ENCODE measurements at regions not wholly inside any gene's neighbourhood (a gene's known extent, or its start where the extent isn't known, plus 50 kb on each side); places are given as distances from the start of the nearest gene placed in this dataset.

- intact Hi-C loops (cut with micrococcal nuclease): no loop called here
- Histone ChIP-seq H3K36me3 (ENCODE audit: control insufficient read depth, insufficient read depth, low read length) (no peaks in the 10 kb centered on the region), H3K27me3 (ENCODE audit: control insufficient read depth, insufficient read depth, low read length) (no peaks in the 10 kb centered on the region), H3K27ac (ENCODE audit: low read length) (no peak overlapping the region), H3K4me1 (ENCODE audit: control insufficient read depth, insufficient read depth, low read length) (no peaks in the 10 kb centered on the region), H3K9me3 (ENCODE audit: control insufficient read depth, insufficient read depth, low read length) (no peaks in the 10 kb centered on the region), H3K4me3 (ENCODE audit: low read length) (no peak overlapping the region)
- Mint-ChIP-seq H3K36me3 (no peaks in the 10 kb centered on the region), H3K27ac (no peak overlapping the region), H3K27me3 (ENCODE audit: low read depth in 2 of 2) (peaks cover 0 to 2% of the 10 kb centered on the region in 2 donors), H3K4me3 (no peak overlapping the region), H3K9me3 (no peaks in the 10 kb centered on the region), H3K4me1 (peaks cover 0 to 4% of the 10 kb centered on the region in 2 donors)
- ATAC-seq: no peak
- no peak for TF ChIP-seq CTCF (IDR thresholded peaks at IDR 0.05)
- WGBS (ENCODE audit: insufficient coverage): 91% methylated on average over 4 of the region's 4 CpGs
- DNase-seq: no peak
Measured at GRCh38 chr6:14946753-14947152, 299.1 kb upstream of the JARID2 start.

- peaks cover 0 to 2% of the 10 kb centered on the region in 2 donors for H3K27me3 Mint-ChIP-seq (ENCODE audit: low read depth in 2 of 2)
- Histone ChIP-seq H3K36me3 (ENCODE audit: control insufficient read depth, insufficient read depth, low read length) (no peaks in the 10 kb centered on the region), H3K4me1 (ENCODE audit: control insufficient read depth, insufficient read depth, low read length) (no peaks in the 10 kb centered on the region), H3K27ac (ENCODE audit: low read length) (no peak overlapping the region), H3K27me3 (ENCODE audit: control insufficient read depth, insufficient read depth, low read length) (no peaks in the 10 kb centered on the region), H3K9me3 (ENCODE audit: control insufficient read depth, insufficient read depth, low read length) (no peaks in the 10 kb centered on the region), H3K4me3 (ENCODE audit: low read length) (no peak overlapping the region)
- no peak for TF ChIP-seq CTCF (IDR thresholded peaks at IDR 0.05)
- no peaks in the 10 kb centered on the region for H3K9me3 Mint-ChIP-seq
- no peaks in the 10 kb centered on the region for H3K36me3 Mint-ChIP-seq
- H3K4me3 Mint-ChIP-seq: no peak overlapping the region
- H3K4me1 Mint-ChIP-seq: peaks cover 0 to 4% of the 10 kb centered on the region in 2 donors
- 100% methylated on average over 4 of the region's 7 CpGs for WGBS (ENCODE audit: insufficient coverage)
- ATAC-seq (no peak), DNase-seq (no peak)
- intact Hi-C loops (cut with micrococcal nuclease): no loop called here
- H3K27ac Mint-ChIP-seq: no peak overlapping the region
Measured at GRCh38 chr6:14948586-14949245, 297.2 kb upstream of the JARID2 start.

GRCh38 chr6:14950103-14950969, 295.5 kb upstream of the JARID2 start:
- no peaks in the 10 kb centered on the region for H3K9me3 ChIP-seq (ENCODE audit: control insufficient read depth, insufficient read depth, low read length)
- Mint-ChIP-seq H3K36me3 (no peaks in the 10 kb centered on the region), H3K27me3 (ENCODE audit: low read depth in 2 of 2) (peaks cover 0 to 2% of the 10 kb centered on the region in 2 donors), H3K27ac (no peak overlapping the region), H3K9me3 (peaks cover 0 to 4% of the 10 kb centered on the region in 2 donors), H3K4me3 (no peak overlapping the region), H3K4me1 (peaks cover 0 to 4% of the 10 kb centered on the region in 2 donors)
- no peak for ATAC-seq
- no peak for TF ChIP-seq CTCF (IDR thresholded peaks at IDR 0.05)
- no peak for DNase-seq
- H3K27ac ChIP-seq (ENCODE audit: low read length): no peak overlapping the region
- no peak overlapping the region for H3K4me3 ChIP-seq (ENCODE audit: low read length)
- no peaks in the 10 kb centered on the region for H3K27me3 ChIP-seq (ENCODE audit: control insufficient read depth, insufficient read depth, low read length)
- H3K4me1 ChIP-seq (ENCODE audit: control insufficient read depth, insufficient read depth, low read length): no peaks in the 10 kb centered on the region
- intact Hi-C loops (cut with micrococcal nuclease): no loop called here
- 87% methylated on average over 4 of the region's 4 CpGs for WGBS (ENCODE audit: insufficient coverage)
- H3K36me3 ChIP-seq (ENCODE audit: control insufficient read depth, insufficient read depth, low read length): no peaks in the 10 kb centered on the region
